Kidney epithelial cell (primary cell): ENCODE measurements at regions not wholly inside any gene's neighbourhood (a gene's known extent, or its start where the extent isn't known, plus 50 kb on each side); places are given as distances from the start of the nearest gene placed in this dataset.

Experiments used
- DNase-seq: peaks from one replicate; pipeline ENCODE4 v3.0.0-alpha.2; 2010; ENCODE audit warnings: low read depth
- H3K27me3 ChIP-seq: 2 replicates; pipeline ENCODE4 v1.6.0; 2011; ENCODE audit warnings: low read length; ENCODE audit not compliant: control insufficient read depth, insufficient read depth
- H3K36me3 ChIP-seq: 2 replicates; pipeline ENCODE4 v1.5.1; 2011; ENCODE audit warnings: low read length; ENCODE audit not compliant: control insufficient read depth, insufficient read depth
- H3K4me3 ChIP-seq: 2 replicates; pipeline ENCODE4 v1.5.1; 2011; ENCODE audit warnings: low read depth, mild to moderate bottlenecking, control low read depth, low read length
- TF ChIP-seq, protein P1 (sequence below): IDR thresholded peaks from 2 replicates; pipeline ENCODE4 v1.5.1; 2011; ENCODE audit warnings: mild to moderate bottlenecking, moderate library complexity, low read length, control low read depth, inconsistent platforms; ENCODE audit not compliant: insufficient read depth, poor library complexity, severe bottlenecking

GRCh38 chr1:222454186-222454585 is 93.7 kb downstream of the HHIPL2 start:
- H3K27me3 ChIP-seq = no peaks in the 10 kb centered on the region
- H3K4me3 ChIP-seq = no peak overlapping the region
- no peak for DNase-seq
- no peaks in the 10 kb centered on the region for H3K36me3 ChIP-seq
- TF ChIP-seq, protein P1, sequence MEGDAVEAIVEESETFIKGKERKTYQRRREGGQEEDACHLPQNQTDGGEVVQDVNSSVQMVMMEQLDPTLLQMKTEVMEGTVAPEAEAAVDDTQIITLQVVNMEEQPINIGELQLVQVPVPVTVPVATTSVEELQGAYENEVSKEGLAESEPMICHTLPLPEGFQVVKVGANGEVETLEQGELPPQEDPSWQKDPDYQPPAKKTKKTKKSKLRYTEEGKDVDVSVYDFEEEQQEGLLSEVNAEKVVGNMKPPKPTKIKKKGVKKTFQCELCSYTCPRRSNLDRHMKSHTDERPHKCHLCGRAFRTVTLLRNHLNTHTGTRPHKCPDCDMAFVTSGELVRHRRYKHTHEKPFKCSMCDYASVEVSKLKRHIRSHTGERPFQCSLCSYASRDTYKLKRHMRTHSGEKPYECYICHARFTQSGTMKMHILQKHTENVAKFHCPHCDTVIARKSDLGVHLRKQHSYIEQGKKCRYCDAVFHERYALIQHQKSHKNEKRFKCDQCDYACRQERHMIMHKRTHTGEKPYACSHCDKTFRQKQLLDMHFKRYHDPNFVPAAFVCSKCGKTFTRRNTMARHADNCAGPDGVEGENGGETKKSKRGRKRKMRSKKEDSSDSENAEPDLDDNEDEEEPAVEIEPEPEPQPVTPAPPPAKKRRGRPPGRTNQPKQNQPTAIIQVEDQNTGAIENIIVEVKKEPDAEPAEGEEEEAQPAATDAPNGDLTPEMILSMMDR = no peak

GRCh38 chr1:222452031-222452430 is 95.9 kb downstream of the HHIPL2 start:
- H3K4me3 ChIP-seq = no peak overlapping the region
- no peaks in the 10 kb centered on the region for H3K36me3 ChIP-seq
- TF ChIP-seq, protein P1 = no peak
- DNase-seq = no peak
- H3K27me3 ChIP-seq = no peaks in the 10 kb centered on the region

- H3K36me3 ChIP-seq = no peaks in the 10 kb centered on the region
- no peaks in the 10 kb centered on the region for H3K27me3 ChIP-seq
- TF ChIP-seq, protein P1 = no peak
- no peak for DNase-seq
- no peak overlapping the region for H3K4me3 ChIP-seq
These were observed 104.3 kb downstream of the HHIPL2 start for GRCh38 chr1:222443566-222443965.

DNA sequence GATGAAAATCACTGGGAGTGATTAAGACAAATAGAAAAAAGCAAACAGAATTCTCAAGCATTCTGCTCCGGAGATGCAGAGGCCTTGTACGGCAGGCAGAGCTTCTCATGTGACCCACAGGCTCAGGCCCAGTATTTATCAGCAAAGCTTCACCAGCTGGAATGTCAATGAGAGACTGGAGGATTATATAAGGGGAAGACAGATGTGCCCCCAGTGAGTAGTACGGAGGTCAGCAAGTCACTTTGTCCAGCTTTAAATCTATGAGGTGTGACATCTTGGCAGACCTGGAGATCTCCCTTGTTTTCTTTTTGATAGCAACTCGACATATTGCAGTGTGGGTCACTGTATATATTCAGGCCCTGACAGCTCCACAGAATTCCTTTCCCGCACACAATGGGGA is 106.8 kb downstream of the HHIPL2 start:
- no peaks in the 10 kb centered on the region for H3K36me3 ChIP-seq
- DNase-seq = no peak
- TF ChIP-seq, protein P1 = no peak
- H3K27me3 ChIP-seq = no peaks in the 10 kb centered on the region
- no peak overlapping the region for H3K4me3 ChIP-seq

DNA sequence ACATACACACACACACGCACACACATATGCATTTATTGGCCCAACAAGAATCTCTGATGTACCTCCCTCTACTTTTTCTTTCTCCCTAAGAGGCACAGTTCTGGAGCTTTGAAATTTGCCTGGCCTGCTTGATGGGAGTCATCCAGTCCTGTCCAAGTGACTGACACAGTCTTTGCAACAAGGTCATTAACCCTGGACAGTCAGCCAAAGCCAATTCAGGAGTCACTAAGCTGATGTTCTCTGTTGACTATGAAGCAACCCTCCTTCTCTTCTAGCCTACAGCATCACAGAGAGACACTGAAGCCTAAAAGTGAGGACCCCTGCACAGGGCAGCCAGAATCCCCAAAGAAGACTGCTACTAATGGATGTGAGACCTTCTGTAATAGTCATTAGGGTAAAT is 123.1 kb downstream of the HHIPL2 start:
- no peaks in the 10 kb centered on the region for H3K27me3 ChIP-seq
- no peak for DNase-seq
- no peaks in the 10 kb centered on the region for H3K36me3 ChIP-seq
- TF ChIP-seq, protein P1 = no peak
- H3K4me3 ChIP-seq = no peak overlapping the region

GRCh38 chr1:222421380-222421779 is 126.5 kb downstream of the HHIPL2 start:
- Histone ChIP-seq H3K27me3 (no peaks in the 10 kb centered on the region), H3K4me3 (no peak overlapping the region), H3K36me3 (no peaks in the 10 kb centered on the region)
- TF ChIP-seq, protein P1 = no peak
- no peak for DNase-seq
